Activated CD4-positive, alpha-beta T cell treated with anti-CD3 and anti-CD28 coated beads for 48 hours (primary cell): ENCODE measurements at regions not wholly inside any gene's neighbourhood (a gene's known extent, or its start where the extent isn't known, plus 50 kb on each side); places are given as distances from the start of the nearest gene placed in this dataset.
"Not testable (repeated sequence)": the region's sequence is repeated elsewhere in the genome, so short reads cannot be mapped to it uniquely, and the experiment has no call there.

ENCODE experiments used
- DNase-seq: peaks from one replicate; pipeline ENCODE4 v3.0.0-alpha.2; 2020

DNA sequence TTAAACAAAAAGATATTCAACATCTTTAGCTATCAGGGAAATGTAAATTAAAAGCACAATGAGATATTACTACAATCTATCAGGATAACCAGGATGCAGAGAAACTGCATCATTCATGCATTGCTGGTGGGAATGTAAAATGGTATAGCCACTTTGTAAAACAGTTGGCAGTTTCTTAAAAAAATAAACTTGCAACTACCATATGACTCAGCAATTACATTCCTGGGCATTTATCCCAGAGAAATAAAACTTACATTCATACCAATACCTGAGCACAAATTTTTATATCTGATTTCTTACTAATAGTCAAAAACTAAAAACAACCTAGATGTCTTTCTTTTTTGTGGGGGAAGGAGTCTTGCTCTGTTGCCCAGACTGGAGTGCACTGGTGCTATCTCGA, 190.3 kb upstream of the TAB2 start:
- no peak for DNase-seq

DNA sequence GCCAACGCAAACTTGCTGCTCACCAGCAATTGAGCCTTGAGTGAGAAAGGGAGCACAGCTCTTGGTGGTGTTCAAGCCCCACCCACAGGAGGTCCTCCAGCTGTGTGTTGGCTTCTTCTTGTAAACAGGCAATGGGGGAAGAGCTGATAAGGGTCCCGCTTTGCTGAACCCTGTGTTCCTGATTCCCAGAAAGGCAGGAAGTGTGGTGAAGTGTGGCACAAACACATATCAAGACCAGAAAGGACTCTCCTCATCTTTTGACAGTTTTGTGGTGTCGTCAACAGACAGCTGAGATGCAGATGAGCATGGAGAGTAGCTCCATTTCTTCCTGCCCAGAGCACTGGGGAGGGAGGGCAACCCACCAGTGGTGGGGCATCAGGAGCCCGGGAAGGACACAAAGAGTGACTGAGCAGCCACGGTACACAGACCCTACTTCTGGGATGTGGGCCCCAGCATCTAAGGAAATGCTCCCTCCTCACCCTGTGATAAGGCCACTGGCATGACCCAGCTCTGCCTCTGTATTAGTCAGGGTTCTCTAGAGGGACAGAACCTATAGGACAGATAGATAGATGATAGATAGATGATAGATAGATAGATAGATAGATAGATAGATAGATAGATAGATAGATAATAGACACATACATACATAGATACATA, 188.9 kb upstream of the TAB2 start:
- DNase-seq, result peak; percentile 20

DNA sequence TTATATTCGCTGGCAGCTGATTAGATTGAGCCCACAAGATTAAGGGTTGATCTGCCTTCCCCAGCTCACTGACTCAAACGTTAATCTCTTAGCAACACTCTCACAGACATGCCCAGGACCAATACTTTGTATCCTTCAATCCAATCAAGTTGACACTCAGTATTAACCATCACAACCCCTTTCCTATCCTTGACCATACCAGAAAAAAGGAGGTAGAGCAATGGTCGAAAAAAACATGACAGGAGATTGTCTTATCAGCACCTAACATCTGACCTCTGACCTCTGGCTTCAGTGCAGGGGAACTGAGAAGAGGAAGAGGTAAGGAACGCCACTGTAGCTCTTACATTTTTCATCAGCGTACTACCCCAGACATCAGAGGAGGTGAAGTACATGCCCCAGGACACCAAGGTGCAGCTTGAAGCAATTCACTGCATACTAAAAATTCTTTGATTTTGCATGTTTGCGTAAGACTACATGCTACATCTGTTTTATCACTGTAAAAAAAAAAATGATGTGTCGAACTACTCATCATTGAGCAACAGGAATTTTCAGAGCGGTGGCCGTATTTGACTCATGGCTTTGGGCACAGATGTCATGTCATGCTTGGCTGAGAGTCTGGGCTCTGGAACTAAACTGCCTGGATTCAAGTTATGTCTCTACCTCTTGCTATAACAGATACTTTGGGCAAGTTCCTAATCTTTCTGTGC, 188.0 kb upstream of the TAB2 start:
- DNase-seq, result peak; percentile 24

DNA sequence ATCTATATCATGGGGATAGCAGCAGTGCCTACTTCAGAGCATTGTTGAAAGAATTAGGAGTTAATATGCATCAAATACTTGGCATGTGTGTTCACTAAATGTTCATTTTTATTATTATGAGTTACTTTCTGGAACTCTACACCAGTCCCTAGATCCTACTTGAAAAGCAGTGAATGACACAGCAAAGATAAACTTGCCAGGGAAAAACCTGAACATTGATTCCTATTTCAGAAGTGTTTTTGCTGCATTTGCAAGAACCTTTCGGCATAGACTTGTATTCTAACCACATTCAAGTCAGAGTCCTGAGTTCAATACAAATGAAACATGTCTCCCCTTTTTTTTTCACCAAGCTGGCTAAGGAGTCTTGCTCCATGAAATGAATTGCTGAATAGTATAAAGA, 187.4 kb upstream of the TAB2 start:
- DNase-seq, result no peak

DNA sequence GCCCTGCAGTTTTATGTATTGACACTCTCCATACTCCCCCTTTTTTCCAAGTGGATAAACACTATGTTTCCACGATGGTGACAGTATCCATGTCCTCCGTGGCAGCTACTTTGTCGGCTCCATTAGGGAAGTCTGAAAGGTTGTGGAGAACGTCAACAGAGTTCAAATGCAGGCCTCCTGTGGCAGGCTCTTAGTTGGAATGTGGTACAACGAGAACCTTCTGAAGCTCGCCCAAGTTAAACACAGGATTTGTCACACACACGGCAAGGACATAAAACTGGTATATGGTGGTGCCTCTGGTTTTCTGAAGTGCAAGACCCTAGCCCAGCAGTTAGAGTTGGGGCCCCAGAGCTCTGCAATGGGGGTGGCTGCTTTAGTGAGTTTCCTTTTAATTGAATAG, 187.0 kb upstream of the TAB2 start:
- DNase-seq, result no peak

DNA sequence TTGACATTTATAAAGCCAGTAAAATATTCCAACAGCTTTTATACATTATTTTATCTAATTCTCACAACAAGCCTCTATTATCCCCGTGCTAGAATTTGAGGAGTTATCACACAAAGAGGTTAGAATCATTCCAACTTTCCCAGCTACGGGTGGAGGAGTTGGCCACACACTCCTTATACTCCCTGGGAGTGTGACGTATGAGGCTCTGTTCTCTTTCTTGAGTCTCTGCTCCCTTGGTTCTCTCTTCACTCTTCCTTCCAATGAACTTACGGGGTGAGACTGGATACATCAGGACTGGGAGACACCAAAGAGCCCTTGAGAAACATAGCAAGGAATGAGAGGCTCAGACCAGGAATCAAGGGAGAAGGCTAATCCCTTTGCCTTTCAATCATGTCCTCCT, 185.6 kb upstream of the TAB2 start:
- DNase-seq, result no peak

DNA sequence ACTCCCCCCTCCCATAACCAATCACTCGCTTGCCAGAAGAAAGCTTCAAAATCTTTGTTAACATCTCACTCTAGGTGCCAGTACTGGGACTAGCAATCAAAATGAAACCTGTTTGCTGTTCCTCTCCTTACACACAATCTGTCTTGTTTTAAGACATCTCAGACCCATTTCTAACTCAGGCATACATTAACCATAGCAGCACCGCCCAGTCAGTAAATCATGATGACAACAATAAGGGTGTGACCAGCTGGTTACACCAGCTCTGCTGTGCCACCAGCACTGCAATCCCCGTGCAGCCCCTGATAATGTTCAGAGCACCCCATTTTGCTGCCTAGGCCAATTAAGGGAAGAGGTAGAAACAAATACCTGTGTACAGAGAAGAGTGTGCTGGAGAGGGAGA, 185.2 kb upstream of the TAB2 start:
- no peak for DNase-seq

DNA sequence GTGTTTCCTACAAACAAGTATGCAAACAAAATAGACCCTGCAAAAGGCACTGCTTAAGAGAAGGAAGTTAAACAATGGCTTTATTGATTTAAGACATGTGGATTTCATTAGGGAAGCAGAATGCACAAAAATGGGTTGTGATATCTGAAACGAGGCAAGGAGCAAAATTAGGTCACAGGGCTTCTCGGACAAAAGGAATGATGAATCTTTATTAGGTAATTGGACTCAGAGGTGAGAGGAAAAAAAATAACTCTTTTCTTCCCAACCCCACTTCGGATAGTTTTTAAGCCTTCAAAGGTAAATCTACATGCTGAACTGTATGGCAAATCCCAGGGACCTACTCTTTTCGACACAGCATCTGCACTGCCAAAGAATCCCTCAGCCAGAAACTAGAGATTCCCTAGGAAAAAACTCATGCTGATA, 183.0 kb upstream of the TAB2 start:
- no peak for DNase-seq

DNA sequence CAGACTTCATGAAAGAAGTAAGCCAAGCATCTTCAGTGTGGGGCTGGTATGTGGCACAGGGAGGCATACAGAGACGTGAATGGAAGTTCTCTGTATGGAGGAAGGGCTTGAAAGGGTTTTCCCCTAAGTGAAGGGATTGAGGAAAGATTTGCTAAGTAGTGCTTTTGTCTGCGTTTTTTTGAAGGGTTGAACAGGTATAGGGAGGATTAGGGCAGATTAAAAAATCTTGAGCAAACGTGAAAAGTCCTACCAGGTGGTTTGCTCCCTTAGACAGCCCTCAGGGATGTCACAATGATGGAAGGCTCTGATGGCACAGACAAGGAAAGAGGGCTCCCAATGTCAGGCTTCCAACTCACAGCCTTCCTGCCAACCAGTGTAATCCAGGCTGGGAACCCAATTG, 181.7 kb upstream of the TAB2 start:
- DNase-seq, result no peak

DNA sequence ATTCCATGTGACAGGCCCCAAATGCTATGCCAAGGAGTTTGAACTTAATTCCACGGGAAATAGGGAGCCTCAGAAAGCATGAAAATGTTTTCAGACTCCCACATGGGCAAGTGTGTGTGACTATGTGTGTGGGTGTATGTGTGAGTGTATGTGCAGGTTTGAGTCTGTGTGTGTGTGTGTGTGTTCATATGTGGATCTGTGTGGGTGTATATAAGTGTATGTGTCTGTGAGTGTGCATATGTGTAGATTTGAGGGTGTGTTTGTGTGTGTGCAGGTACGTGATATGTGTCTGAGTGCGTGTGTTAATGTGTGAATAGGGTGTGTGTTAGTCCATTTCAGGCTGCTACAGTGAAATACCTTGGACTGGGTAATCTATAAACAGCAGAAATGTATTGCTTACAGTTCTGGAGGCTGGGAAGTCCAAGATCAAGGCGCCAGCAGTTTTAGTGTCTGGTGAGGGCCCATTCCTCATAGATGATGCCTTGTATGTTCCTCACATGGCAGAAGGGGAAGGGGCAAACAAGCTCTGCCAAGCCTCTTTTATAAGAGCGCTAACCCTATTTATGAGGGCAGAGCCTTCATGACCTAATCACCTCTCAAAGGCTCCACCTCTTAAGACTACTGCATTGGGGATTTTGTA, 181.1 kb upstream of the TAB2 start:
- no peak for DNase-seq

DNA sequence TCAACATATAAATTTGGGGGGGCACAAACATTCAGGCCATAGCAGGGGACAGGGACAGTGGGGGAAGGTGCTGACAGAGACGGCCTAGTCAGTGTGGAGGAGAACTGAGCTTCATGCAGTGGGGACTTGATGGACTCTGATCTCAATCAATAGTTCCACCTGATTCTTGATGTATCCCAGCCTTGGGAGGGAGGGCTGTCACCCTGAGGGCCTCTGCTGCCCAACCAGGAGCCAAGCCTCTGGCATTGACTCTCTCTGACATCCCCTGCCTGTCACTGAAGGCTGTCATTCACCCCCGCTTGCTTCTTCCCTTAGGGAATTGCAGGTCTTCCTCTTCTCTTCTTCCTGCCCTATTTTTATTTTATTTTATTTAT, 180.6 kb upstream of the TAB2 start:
- no peak for DNase-seq

DNA sequence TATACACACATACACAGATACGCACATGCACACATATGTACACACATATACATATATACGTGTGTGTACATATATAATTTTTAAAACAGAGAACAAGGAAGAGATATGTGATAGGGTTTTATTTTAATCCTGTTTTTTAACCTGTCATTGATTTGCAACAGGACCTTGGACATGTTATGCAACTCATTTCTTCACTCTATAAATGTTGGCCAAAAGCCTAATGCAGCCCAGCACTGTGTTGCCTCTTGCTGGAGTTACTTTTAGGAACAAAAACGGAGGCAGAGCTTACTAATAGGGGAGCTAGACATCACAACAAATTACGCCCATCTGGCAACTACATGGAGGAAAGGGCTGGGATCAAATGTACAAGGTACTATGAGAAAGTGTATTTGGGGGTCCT, 179.9 kb upstream of the TAB2 start:
- DNase-seq, result no peak

DNA sequence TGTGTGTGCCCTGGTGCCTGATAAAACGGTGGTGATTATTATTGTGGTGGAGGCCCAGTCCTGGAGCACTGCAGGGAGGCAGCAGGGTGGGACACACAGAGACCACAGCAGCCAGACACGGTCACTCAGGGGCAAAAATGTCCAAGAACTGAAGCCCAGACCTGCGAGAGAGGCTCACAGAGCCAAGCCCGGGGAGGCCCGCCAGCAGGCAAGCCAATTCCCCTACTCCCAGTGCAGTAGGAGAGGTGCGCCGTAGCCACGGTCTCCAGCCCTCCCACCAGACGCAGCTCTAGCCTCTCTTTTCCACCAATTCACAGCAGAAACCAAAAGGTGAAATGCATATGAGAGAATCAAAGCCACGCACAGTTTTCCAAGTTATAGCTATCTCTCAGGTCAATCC, 179.4 kb upstream of the TAB2 start:
- DNase-seq, result no peak

DNA sequence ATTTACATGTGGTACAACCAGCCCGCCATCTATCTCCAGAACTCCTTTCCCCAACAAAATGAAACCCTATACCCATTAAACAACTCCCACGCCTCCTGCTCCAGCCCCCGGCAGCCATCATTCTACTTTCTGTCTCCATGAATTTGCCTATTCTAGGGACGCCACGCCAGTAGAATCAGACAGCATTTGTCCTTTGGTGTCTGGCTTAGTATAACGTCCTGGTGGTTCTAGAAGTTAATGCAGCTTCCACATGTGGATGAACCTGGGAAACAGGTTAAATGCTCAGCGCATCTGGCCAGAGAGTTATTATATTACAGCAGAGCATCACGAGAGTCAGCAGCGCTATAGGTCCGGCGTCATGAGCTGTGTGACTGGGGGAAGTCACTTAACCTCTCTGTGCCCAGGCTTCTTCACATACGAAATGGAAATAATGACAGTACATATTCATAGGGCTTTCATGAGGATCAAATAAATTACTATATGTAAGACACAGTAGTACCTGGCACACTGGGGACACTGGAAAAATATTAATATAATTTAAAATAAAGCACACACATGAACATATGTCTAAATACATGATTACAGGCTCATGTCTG, 178.7 kb upstream of the TAB2 start:
- DNase-seq, result no peak

DNA sequence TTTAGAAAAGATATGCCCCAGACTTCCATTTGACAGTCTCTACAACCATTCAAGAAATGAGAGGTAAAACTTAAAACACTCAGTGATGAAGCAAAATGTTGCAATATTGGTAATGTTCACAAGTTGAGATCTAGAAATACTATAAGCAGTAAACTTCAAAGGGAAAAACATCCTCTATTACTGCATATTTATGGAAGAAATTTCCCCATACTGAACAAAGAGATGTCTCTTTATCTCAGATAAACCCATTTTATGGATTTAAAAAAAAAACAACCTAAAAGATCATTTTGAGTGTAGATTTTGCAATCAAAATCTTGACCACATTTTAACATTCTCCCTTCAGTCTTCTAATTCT, 177.8 kb upstream of the TAB2 start:
- DNase-seq, result no peak

DNA sequence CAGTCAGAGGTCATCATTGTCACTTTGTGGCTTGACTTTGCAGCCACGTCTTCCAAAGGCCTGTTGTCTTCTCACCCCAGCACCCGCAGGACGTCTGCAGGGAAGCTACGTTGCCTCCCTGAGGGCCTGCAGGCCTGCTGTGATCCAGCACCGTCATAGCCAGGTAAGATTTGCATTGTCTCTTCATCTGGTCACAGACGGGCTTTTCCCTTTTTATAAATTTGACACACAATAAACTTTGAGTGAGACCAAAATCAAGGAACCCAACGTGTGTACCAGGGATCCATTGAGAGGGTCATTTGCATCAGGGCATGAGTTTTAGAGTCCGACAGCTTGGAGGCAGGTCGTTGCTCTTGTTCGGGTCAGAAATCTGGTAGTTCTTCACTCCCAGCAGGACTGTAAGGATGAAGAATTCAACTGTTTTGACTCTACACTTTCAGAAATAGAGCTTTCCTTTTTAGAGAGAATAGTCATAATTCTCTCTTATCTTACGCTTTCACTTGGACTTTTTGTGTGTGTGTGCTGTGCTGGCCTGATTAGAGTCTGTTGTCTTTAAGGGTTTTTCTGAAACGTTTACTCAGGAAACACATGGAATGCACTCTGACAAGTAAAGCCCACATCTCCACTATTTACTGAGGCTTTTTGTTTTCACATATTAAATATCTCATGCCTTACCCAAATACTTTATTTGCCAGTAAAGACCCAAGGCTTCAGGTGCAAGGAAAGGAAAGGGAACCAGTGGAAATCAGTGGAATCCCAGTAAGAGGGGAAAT, 177.2 kb upstream of the TAB2 start:
- peak; percentile 75 for DNase-seq

DNA sequence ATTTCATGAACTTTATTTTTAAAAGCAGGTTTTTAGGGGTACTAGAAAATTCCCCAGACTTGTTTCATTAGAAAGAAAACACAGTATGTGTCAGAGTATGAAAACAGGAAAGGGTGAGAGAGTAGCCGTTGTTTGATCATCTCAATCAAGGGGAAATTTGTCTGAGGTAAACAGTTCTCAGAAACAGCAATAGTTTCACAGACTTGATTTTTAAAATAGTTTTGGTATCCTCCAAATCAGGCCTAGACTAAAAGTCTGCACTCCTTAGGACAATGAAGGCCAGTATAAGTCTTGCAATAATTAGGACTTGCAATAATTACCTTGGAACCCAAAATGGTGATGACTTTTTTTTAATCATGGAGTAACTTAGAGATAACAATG, 176.6 kb upstream of the TAB2 start:
- no peak for DNase-seq

DNA sequence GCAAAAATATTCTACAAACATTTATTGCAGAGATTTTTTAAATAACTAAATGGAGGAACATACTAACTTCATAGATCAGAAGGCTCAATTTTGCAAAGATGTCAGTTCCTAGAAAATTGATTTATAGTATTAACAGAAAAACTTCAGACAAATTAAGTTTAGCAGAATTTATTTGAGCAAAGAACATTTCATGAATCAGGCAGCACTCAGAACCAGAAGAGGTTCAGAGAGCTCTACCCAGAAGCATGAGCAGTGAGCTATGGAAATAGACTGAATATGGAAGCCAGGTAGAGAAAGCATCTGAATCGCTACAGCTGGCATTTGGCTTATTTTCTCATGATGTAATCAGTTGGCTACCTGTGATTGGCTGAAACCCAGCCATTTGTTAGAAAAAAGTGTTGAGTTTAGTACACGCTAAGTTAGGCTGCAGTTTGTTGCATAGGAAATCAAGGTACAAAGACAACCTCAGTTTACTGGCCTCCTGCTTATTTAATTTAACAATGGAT, 174.5 kb upstream of the TAB2 start:
- no peak for DNase-seq

DNA sequence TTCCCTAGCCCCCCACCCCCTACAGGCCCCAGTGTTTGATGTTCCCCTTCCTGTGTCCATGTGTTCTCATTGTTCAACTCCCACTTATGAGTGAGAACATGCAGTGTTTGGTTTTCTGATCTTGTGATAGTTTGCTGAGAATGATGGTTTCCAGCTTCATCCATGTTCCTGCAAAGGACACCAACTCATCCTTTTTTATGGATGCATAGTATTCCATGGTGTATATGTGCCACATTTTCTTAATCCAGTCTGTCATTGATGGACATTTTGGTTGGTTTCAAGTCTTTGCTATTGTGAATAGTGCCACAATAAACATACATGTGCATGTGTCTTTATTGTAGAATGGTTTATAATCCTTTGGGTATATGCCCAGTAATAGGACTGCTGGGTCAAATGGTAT, 171.7 kb upstream of the TAB2 start:
- DNase-seq, result not testable (repeated sequence)

DNA sequence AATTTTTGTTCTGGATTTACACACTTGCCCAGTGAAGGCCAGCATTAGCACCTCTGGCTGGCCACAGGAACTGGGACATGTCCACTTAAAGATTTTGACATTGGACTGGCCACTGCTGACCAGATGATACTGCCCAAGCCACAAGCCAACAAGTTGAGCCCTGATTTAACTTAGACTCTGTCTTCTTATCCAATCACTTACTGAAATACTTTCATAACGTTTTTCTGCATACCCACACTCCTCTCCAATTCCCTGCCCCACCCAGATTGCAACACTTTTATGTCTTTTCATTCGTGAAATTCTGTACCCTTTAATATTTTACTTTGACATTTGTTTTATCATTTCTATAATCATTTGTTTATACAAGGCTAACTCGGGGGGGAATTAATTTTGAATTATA, 170.3 kb upstream of the TAB2 start:
- no peak for DNase-seq

DNA sequence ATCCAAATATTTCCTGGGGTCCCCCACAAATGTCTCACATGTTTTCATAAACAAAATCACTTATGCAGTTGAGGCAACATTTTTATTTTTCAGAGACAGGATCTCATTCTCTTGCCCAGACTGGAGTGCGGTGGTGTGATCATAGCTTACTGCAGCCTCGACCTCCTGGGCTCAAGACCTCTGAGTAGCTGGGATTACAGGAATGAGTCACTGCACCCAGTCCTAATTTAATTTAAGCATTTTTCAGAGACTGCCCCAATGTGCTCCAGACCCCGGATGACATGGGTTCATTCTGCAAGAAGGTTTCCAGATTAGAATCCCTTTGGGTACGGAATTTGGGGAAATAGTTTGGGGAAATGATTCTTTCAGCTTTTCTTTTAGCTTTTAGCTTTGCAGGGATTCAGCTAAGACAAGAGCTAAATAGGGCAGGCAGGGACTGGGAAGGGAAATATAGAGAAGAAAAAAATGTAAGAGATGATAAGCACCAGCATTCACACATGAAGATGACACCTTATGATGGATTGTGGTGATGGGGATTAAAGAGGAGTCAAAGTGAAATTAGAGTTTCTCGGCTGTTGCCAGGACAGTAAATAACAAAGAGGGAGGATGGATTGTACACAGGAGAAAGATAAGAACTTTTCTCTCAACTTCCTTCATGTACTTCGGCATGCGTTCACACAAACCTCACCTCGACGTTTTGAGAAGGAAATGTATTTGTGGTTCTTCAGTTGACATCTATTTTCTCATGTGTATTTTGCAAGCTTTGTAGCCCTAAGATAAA, 169.4 kb upstream of the TAB2 start:
- no peak for DNase-seq

DNA sequence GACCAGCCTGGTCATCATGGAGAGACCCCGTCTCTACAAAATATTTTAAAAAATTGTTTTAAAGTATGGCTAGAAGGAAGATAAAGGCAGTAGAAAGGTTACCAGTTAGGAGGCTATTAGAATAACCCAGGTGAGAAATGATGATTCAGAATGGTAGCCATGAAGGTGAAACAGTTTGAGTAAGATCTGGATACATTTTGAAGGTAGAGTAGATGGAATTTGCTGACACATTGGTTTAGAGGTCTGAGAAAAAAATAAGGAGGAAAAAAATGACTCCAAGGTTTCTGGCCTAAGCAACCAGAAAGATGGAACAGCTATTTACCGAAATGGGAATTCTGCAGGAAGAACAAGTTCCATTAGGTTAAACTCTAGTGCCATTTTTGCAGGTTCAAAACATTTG, 167.9 kb upstream of the TAB2 start:
- DNase-seq, result no peak

DNA sequence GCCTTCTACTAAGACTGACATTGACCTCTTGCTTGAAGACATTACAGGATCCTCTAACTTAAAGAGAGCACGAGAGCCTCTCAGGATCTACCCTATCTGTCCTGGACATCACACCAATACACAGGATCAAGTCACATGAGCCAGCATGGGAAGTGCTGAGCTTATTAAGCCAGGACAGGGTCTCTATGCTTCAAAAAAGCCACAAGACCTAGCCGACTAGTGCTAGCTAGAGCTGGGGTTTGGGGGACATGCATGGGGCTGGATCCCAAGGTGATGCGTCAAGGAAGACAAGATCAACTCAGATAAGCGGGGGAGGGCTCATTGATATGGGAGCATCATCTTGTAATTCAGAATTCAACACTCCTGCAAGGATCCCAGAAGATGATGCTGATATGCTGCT, 167.2 kb upstream of the TAB2 start:
- DNase-seq, result no peak
